HG03159 (cell line): ENCODE measurements at regions not wholly inside any gene's neighbourhood (a gene's known extent, or its start where the extent isn't known, plus 50 kb on each side); places are given as distances from the start of the nearest gene placed in this dataset.

Source experiments
- ATAC-seq: cut with Tn5 transposase; IDR thresholded peaks from one replicate; pipeline ENCODE4 v1.9.1; 2021; ENCODE audit warnings: mild to moderate bottlenecking, moderate library complexity; ENCODE audit not compliant: unreplicated experiment

DNA sequence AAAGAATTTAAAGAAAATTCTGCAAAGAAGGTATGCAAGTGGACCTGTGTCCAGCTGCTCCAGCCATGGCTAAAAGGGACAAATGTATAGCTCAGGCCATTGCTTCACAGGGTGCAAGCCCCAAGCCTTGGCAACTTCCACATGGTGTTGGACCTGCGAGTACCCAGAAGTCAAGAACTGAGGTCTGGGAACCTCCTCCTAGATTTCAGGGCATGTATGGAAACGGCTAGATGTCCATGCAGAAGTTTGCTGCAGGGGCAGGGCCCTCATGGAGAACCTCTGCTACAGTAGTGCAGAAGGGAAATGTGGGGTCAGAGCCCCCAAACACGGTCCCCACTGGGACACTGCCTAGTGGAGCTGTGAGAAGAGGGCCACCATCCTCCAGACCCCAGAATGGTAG lies 284.0 kb upstream of the RAB6C start:
- no peak for ATAC-seq

DNA sequence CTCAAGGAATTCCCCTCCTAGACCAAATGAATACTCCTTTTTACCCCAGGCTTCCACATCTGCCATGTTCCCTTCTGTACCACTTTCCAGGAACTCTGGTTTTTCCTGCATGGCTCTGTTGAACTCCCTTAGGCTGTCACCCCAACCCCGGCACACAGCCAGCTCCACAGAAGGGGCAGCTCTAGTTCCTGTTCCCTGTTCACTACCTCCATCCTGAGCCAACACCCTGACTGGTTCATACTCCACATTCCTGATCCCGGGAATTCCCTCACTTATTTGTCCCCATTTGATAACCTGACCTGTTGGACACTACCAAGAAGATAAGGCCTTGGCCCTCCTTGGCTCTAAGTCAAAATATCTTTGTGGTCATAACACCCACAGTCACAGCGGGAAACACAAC lies 280.9 kb upstream of the RAB6C start:
- no peak for ATAC-seq

DNA sequence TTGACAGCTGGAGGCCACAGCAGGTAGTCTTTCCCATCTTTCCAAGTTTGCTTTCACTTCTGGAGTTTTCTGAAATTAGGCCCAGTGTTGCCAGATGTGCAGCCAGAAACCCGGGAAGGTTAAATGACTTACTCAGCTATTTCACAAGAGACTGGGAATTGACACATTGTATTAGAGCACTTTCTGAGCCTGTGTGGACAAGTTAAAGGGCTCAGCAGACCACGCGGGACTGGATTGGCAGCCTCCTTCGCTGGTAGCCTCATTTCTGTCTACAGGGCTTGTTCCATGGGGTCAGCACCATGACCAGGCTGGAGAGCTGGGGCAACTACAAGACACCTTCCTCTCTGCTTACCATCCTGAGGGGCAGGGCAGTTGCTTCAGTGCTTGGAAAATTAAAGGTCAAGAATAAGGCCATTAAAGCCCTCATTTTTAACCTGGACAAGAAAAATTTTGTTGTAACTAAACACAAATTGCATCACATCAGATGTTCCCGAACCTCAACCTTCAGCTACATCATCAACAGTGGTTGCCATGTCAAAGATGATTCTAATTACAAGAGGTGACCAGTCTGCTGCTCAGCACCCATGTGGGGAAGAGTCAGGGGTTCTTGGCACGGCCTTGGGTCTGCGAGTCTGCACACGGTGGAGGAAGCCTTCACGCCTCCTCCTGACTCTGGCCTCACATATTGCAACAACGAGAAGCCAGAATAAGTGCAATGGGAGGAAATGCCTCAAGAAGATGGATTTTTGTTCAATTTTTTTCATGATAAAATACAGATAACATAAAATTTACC lies 279.5 kb upstream of the RAB6C start:
- ATAC-seq, result no peak

DNA sequence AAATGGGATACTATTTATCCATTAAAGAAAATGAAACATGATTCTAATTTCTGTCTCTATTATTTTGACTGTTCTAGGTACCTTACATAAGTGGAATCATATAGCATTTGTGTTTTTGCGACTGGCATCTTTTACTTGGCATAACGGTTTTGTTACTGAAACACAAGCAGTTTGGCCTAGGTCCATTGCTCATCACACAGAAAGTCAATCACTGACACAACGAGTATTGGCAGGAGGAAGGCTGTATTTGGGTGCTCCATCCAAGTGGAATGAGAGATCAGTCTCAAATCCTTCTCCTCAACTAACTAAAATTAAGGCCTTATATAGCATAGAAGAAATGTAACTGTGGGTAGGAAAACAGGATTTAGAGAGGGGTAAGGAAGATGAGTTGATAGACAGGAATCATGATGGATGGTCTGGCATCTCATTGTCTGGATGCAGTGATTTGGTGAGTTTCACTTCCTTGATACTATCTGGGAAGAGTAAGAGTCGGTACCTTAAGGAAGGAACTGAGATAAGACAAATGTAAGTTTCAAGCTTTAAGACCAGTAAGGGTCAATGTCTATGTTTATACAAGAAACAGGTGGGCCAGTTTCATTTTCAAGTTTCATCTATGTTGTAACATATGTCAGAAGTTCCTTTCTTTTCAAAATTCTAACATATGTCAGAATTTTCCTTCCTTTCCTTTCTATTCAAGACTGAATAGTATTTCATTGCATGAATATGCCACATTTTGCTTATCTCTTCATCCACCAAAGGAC lies 276.9 kb upstream of the RAB6C start:
- no peak for ATAC-seq

DNA sequence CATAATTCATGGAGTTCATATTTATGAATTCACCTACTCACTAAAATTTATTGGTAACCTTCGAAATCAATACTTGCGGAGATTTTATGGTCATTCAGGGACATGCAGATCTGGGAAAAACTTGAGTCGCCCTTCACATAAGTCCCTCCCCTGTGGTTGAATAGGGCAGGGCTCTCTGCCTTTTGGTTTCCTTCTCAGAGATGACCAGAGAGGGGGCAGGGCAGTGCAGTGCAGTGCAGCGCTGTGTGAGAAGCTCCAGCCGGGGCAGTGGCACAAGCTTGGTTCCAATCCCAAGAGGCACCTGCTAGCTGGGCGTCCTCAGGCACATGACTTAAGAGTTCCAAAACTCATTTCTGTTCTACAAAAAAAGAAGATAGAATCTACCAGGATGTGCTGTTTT lies 274.4 kb upstream of the RAB6C start:
- ATAC-seq, result no peak

DNA sequence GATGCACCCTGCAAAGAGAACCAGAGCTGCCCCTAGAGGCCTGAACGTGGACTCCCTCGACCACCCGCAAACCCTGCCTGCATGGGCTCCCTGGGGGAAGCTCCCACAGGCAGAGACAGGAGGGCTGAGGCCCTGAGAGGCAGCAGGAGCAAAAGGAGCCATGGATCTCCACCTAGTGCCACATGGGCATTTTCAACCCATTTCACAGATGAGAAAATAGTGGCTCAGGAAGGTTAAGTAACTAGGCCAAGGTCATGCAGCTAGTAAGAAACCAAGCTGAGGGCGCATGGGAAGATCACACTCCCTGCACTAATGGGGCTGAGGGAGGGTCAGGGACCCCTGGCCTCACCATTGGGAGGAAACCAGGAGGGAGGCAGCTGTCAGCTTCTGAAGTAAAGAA lies 271.7 kb upstream of the RAB6C start:
- ATAC-seq, result no peak

DNA sequence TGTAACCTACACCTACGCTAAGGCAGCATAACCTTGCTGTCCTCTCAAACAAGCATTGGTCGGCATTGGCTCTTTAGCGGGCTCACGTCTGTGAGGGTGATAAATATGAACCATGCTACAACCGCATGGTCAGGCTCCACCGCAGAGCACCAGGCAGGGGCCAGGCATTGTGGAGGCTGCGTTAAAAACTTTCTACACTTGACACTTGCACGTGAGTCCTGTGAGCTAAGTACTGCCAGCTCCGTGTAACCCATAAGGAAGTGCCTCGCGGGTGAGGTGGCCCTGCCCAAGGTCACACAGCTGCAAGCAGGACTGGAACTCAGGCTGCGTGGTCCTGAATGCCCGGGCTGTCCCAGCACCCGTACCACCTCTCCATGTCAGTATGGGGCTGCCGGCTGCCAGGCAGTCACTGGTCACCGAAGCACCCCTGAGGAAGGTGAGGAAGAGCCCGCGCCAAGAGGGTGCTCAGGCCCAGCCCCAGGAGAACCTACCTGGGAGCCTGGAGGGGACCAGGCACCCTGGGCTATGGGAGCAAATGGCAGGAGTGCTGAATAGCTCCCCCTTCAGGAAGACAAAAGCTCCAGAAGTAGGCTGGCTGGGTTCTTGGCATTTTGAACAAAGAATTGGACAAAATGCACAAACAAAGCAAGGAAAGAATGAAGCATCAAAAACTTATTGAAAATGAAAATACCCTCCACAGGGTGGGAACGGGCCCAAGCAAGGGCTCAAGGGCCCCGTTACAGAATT lies 271.1 kb upstream of the RAB6C start:
- ATAC-seq, result no peak

DNA sequence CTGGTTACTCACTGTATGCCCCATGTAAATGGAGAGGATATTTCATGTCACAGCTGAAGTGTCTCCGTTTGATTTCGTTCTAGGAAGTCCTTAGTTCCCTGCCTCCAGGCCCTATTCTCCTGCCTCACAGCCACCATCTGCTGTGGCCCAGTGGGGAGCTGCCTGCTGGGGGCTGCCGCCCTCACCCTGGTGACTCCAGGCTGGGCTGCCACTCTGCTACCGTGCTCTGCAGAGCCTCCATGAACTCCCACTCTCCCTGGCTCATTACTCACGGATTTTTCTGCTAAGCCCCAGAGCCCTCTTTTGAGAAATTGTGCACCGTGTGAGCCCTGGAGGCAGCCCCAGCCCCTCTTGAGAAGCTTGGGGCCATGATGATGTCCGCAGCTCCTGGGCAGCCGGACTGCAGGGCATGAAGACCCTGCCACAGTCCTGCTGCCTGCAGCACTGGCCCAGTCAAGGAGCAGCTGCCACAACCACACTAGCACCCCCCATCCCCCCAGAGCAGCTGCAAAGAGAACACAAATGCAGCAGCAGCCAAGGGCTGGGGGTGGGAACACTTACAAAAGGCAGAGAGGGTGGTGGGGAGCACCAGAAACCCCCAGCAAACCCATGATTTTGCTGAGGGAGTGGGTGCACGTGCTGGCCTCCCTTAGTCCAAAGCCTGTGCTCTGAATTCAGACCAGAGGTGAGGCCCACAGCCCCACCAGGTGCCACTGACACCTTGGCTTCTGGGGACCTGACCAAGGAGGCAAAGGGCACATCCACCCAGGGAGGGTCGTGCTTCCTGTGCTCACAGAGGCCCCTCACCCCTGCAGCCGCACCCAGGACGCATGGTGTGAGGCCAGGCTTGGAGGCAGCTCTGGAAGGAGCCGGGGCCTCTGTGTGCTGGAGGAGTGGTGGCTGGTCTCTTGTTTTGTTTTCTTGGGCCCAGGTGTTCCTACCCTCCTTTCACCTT lies 270.2 kb upstream of the RAB6C start:
- ATAC-seq, result no peak

DNA sequence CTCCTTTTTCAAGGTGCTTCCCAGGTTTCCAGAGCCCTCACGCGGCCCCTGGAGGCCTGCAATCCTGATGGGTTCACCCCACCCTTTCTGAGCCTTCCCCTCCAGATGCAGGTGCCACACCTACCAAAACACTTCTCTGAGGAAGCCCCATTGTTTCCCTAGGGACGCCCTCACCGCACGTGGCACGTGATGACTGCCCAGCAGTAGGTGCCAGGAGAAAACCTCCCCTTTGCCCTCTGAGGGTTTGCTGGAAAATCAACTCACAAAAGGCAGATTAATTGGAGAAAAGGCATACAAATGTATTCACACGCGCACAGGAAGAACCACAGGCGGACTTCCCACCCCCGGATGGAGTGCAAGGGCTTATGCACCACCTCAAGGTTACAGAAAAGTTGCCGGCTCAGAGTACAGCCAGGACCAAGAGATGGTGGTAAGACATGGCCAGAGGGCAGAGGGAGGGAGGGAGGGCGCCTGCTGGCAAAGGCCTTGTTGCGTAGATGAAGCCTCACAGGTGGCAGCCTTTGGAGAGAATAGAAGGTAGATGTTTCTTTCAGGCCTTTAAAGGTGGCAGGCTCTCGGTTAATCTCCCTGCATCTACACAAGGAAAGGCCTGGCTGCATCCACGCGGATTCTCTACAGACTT lies 269.4 kb upstream of the RAB6C start:
- no peak for ATAC-seq

DNA sequence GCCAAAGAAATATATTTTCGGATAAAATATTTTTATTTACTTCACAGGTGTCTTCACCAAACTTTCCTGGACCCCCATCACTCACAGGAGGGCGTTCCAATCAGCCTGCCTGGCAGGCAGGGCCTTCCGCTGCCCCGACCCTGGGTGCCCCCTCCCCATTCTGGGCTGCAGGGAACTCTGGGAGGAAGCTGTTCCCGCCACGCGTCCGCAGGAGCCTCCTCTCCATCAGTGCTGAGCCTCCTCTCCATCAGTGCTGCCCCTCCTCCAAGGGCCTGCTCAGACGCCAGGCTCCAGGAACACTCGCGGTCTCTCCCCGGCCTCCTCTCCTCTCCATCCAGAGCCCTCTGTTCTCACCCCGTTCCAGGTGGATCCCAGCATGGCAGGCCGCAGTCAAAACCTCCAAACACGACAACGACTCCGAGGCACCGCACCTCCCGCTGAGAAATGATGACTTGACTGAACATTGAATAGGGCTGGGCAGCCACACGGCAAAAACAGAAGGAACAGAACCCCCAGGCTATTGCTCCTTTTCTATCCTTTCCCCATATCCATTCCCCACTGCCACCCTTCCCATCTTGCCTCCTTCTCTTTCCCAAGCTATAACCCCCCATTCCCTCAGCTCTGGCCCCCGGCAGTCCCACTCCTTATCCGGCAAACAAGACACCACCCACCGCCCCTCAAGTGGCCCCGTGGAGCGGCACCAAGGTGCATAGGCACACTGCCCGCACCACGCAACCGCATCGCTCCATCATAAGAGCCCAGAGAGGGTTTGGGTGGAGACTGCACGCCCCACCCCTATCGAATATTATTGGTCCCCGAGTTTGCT lies 268.6 kb upstream of the RAB6C start:
- ATAC-seq, result no peak

DNA sequence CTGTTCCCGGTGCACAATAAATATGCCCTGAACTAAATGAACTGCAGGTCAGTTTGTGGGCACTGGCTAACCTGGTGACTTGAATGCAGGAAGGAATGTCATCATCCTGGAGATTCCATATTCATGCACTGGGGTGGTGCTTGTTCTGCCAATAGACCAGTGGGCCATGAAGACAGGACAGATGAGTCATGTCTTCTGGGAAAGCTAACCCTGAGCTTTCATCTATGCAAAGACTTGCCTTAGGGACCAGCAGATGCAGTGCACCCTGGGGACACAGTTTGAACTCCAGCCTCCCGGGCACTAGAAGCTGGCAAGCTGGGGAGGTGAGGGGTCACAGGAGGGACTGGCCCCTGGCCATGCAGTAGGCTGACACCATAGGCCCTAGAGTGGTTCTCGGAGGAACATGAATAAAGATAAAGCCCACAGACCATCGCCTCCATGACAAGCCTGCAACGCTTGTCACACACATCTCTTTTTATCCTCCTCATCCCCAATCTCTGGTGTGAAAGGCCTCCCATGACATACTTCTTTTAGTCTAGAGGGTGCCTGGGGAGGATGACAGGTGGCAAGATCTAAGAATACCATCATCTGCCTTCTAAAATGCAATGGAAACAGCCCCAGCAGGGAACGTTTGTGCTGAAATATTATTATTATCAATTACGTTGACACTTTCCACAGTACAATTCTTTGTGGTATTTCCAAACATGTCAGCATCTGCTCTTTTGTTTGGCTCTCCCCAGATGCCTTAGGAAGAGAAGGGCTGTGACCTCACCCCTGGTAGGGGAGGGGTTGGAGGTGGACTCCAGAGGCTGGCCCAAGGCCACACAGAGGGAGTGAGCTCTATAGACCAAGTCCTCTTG lies 267.4 kb upstream of the RAB6C start:
- ATAC-seq, result no peak

DNA sequence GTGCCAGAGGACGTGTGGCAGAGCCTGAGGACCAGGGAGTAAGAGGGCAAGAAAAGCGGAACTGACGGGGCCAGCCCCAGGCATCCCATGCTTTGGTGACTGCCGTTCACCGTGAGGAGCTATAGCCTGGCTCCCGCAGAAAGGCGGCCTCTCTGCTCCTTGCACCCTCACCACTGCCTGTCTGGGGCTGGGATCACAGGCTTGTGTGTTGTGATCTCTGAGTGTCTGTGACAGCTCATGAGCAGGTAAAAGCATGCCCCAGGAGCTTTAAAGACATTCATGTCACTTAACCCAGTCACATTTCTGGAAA lies 266.8 kb upstream of the RAB6C start:
- no peak for ATAC-seq

DNA sequence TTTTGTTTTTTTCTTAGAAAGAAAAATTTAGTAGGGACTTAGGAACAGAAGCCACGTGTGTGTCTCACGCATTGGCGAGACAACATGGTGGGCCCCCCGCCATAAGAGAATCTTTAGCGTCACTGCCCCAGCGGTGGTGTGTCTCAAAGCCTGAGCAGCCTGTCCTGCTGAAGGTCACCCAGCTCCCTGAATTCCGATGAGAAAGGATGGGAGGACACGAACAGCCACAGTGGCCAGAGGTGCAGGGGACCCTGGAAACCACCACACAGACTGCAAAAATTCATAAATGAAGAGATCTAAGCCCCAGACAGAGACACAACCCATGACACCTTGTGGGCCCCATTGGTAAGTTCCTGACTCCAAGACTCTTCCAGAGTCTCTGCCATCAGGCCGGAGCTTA lies 266.1 kb upstream of the RAB6C start:
- ATAC-seq, result no peak

DNA sequence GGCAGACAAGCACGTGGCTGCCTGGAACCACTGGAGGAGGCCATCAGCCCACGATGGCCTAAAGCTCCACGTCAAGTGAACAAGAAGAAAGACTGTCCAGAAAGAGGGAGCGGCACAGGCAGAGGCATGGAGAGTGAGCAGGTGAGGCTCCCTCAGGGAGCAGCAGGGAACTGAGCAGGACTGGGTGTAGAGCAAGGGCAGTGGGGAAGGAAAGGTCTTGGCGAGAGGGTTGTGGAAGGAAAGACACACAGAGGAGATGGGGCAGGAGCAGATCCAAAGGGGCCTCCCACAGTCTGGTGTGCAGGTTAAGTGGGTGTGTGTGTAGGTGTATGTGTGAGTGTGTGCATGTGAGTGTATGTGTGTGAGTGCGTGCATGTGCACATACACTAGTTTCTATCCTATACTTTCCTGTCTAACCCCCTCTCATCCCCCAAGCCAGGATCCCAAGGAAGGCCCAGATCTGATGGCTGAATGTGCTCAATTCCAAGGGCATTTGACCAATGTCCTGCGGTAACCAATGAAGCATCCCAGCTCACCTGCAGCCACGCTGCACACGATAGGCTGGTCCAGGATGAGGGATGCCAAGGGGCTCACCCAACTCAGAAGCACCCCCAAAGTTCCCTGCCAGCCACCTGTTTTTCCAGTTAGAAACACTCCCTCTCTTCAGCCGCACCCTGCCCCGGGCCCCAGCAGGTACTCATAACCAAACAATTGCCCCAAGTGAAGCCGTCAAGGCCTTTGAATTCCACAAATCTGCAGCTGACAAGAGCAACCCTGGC lies 262.5 kb upstream of the RAB6C start:
- ATAC-seq, result no peak

DNA sequence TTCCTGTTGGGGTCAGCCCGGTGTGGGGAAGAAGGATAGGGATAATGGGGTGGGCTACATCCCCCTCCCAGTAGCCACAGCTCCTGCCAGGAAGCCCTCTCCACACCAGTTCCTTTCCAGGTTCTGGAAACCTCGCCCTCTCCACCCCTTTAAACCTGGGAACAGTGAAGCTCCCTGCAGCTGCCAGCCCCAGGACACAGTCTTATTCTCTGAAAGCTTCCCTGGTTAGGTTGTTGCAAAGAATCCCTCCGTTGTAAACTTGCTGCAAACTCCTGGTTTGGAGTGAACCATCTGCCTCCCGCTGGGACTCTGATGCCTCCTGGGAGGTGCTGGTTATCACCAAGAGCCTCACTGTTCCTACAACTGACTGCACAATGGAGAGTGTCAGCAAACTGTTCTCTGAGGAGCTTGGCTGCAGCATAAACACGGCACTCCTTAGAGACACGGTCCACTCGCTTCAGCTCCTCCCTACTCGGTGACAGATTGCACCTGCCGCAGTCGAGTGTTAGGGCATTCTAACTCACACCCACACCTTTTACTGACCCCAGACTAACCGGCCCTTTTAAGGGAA lies 261.8 kb upstream of the RAB6C start:
- no peak for ATAC-seq

DNA sequence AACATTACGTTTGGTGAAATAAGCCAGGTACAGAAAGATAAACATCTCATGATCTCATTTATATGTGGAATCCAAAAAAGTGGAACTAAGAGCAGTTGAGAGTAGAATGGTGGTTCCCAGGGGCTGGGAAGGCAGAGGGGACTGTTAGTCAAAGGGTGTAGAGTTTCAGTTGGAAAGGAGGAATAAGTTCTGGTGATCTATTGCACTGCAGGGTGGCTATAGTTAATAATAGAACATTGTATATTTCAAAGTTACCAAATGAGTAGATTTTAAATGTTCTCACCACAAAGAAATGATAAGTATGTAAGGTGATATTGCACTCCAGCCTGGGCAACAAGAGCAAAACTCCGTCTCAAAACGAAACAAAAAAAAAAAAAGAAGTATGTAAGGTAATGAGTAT lies 260.1 kb upstream of the RAB6C start:
- no peak for ATAC-seq

DNA sequence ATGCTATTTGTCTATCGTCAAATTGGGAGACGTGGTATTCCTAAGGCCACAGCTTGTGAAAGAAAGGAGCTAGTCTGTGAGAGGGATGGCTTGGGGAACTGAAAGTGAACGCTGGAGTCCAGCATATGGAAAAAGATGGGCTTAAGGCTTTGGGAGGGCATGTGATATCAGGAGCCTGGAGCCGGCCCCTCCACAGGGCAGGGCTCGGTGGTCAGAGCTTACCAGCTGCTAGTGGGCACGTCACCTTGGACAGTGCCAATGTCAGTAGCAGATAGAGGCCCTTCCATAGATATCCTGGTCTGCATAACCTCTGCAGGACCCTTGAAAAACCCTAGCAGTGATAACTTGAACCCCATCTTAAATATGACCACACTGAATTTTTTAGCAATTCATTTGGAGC lies 259.1 kb upstream of the RAB6C start:
- ATAC-seq, result no peak
